SK-N-SH treated with all-trans-retinoic acid at 6 μM for 48 hours (cell line): ENCODE measurements at regions not wholly inside any gene's neighbourhood (a gene's known extent, or its start where the extent isn't known, plus 50 kb on each side); places are given as distances from the start of the nearest gene placed in this dataset.

ENCODE experiments used
- ATAC-seq: fragments of 200-7000 bp; cut with Tn5 transposase; 3 replicates; pipeline ENCODE4 v1.9.1; 2020; ENCODE audit warnings: mild to moderate bottlenecking, moderate library complexity
- ARNTL ChIP-seq: fragments of 450-650 bp; formaldehyde crosslinking; IDR thresholded peaks from 2 replicates; pipeline ENCODE4 v1.5.0; 2020; ENCODE audit warnings: low read depth, mild to moderate bottlenecking, moderate library complexity, borderline replicate concordance
- CSDC2 ChIP-seq: fragments of 250-450 bp; sonication (Bioruptor Pico); IDR thresholded peaks from 2 replicates; pipeline ENCODE4 v1.5.0; 2020; ENCODE audit warnings: mild to moderate bottlenecking, moderate library complexity
- ESRRG ChIP-seq: fragments of 250-450 bp; sonication (Bioruptor Pico); IDR thresholded peaks from 2 replicates; pipeline ENCODE4 v1.6.1; 2021; ENCODE audit warnings: mild to moderate bottlenecking
- GLIS3 ChIP-seq: fragments of 250-450 bp; sonication (Bioruptor Pico); IDR thresholded peaks from 2 replicates; pipeline ENCODE4 v1.5.0; 2020; ENCODE audit warnings: mild to moderate bottlenecking, moderate library complexity
- ISL1 ChIP-seq: fragments of 250-450 bp; sonication (Bioruptor Pico); IDR thresholded peaks from 2 replicates; pipeline ENCODE4 v2.1.2; 2022; ENCODE audit warnings: mild to moderate bottlenecking, moderate library complexity
- PATZ1 ChIP-seq: fragments of 250-450 bp; sonication (Bioruptor Pico); IDR thresholded peaks from 2 replicates; pipeline ENCODE4 v1.8.0; 2020; ENCODE audit warnings: mild to moderate bottlenecking, moderate library complexity, borderline replicate concordance
- POU6F1 ChIP-seq: fragments of 250-450 bp; sonication (Bioruptor Pico); IDR thresholded peaks from 2 replicates; pipeline ENCODE4 v1.8.0; 2021; ENCODE audit warnings: low read depth, mild to moderate bottlenecking, moderate library complexity, borderline replicate concordance
- PPARA ChIP-seq: fragments of 250-450 bp; sonication (Bioruptor Pico); IDR thresholded peaks from 2 replicates; pipeline ENCODE4 v1.5.0; 2020; ENCODE audit warnings: mild to moderate bottlenecking, borderline replicate concordance
- RARB ChIP-seq: fragments of 250-450 bp; sonication (Bioruptor Pico); IDR thresholded peaks from 2 replicates; pipeline ENCODE4 v1.8.0; 2021; ENCODE audit warnings: mild to moderate bottlenecking, moderate library complexity
- SNAI2 ChIP-seq: fragments of 250-450 bp; sonication (Bioruptor Pico); IDR thresholded peaks from 2 replicates; pipeline ENCODE4 v1.5.0; 2020; ENCODE audit warnings: mild to moderate bottlenecking, moderate library complexity
- TCF4 ChIP-seq: fragments of 250-450 bp; sonication (Bioruptor Pico); IDR thresholded peaks from 2 replicates; pipeline ENCODE4 v1.8.0; 2021; ENCODE audit warnings: mild to moderate bottlenecking, moderate library complexity, borderline replicate concordance
- TOX ChIP-seq: fragments of 250-450 bp; sonication (Bioruptor Pico); IDR thresholded peaks from 2 replicates; pipeline ENCODE4 v1.8.0; 2021; ENCODE audit warnings: mild to moderate bottlenecking, moderate library complexity, borderline replicate concordance
- ZC3H10 ChIP-seq: fragments of 250-450 bp; sonication (Bioruptor Pico); IDR thresholded peaks from 2 replicates; pipeline ENCODE4 v1.5.1; 2021; ENCODE audit warnings: mild to moderate bottlenecking, moderate library complexity
- ZFP30 ChIP-seq: fragments of 450-650 bp; formaldehyde crosslinking; IDR thresholded peaks from 2 replicates; pipeline ENCODE4 v1.5.0; 2022; ENCODE audit warnings: mild to moderate bottlenecking, moderate library complexity
- ZNF565 ChIP-seq: fragments of 450-650 bp; formaldehyde crosslinking; conservative IDR thresholded peaks from 2 replicates; pipeline ENCODE4 v1.5.0; 2020; ENCODE audit warnings: low read depth, mild to moderate bottlenecking, moderate library complexity
- ZNF70 ChIP-seq: fragments of 450-650 bp; formaldehyde crosslinking; IDR thresholded peaks from 2 replicates; pipeline ENCODE4 v1.5.0; 2020; ENCODE audit warnings: mild to moderate bottlenecking, moderate library complexity
- ZNF8 ChIP-seq: fragments of 450-650 bp; formaldehyde crosslinking; IDR thresholded peaks from 2 replicates; pipeline ENCODE4 v1.5.0; 2020; ENCODE audit warnings: mild to moderate bottlenecking, moderate library complexity
- TF ChIP-seq, protein P1 (sequence below): fragments of 250-450 bp; sonication (Bioruptor Pico); IDR thresholded peaks from 2 replicates; pipeline ENCODE4 v1.5.0; 2020; ENCODE audit warnings: mild to moderate bottlenecking, moderate library complexity
- TF ChIP-seq, protein P2 (sequence below): fragments of 250-450 bp; sonication (Bioruptor Pico); IDR thresholded peaks from 2 replicates; pipeline ENCODE4 v1.5.1; 2021; ENCODE audit warnings: mild to moderate bottlenecking, moderate library complexity
- TF ChIP-seq, protein P3 (sequence below): fragments of 250-450 bp; sonication (Bioruptor Pico); IDR thresholded peaks from 2 replicates; pipeline ENCODE4 v1.5.1; 2020; ENCODE audit warnings: low read depth, mild to moderate bottlenecking, moderate library complexity

- no peak for ATAC-seq
- no peak for TF ChIP-seq ZNF8
- no peak for TF ChIP-seq TCF4
- TF ChIP-seq, protein P1, sequence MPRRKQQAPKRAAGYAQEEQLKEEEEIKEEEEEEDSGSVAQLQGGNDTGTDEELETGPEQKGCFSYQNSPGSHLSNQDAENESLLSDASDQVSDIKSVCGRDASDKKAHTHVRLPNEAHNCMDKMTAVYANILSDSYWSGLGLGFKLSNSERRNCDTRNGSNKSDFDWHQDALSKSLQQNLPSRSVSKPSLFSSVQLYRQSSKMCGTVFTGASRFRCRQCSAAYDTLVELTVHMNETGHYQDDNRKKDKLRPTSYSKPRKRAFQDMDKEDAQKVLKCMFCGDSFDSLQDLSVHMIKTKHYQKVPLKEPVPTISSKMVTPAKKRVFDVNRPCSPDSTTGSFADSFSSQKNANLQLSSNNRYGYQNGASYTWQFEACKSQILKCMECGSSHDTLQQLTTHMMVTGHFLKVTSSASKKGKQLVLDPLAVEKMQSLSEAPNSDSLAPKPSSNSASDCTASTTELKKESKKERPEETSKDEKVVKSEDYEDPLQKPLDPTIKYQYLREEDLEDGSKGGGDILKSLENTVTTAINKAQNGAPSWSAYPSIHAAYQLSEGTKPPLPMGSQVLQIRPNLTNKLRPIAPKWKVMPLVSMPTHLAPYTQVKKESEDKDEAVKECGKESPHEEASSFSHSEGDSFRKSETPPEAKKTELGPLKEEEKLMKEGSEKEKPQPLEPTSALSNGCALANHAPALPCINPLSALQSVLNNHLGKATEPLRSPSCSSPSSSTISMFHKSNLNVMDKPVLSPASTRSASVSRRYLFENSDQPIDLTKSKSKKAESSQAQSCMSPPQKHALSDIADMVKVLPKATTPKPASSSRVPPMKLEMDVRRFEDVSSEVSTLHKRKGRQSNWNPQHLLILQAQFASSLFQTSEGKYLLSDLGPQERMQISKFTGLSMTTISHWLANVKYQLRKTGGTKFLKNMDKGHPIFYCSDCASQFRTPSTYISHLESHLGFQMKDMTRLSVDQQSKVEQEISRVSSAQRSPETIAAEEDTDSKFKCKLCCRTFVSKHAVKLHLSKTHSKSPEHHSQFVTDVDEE: no peak
- TF ChIP-seq ISL1 (CRISPR knock-in tag): no peak
- TF ChIP-seq, protein P2, sequence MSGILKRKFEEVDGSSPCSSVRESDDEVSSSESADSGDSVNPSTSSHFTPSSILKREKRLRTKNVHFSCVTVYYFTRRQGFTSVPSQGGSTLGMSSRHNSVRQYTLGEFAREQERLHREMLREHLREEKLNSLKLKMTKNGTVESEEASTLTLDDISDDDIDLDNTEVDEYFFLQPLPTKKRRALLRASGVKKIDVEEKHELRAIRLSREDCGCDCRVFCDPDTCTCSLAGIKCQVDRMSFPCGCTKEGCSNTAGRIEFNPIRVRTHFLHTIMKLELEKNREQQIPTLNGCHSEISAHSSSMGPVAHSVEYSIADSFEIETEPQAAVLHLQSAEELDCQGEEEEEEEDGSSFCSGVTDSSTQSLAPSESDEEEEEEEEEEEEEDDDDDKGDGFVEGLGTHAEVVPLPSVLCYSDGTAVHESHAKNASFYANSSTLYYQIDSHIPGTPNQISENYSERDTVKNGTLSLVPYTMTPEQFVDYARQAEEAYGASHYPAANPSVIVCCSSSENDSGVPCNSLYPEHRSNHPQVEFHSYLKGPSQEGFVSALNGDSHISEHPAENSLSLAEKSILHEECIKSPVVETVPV (CRISPR knock-in tag): no peak
- TF ChIP-seq CSDC2 (CRISPR knock-in tag): no peak
- TF ChIP-seq POU6F1: no peak
- TF ChIP-seq RARB: no peak
- TF ChIP-seq, protein P3, sequence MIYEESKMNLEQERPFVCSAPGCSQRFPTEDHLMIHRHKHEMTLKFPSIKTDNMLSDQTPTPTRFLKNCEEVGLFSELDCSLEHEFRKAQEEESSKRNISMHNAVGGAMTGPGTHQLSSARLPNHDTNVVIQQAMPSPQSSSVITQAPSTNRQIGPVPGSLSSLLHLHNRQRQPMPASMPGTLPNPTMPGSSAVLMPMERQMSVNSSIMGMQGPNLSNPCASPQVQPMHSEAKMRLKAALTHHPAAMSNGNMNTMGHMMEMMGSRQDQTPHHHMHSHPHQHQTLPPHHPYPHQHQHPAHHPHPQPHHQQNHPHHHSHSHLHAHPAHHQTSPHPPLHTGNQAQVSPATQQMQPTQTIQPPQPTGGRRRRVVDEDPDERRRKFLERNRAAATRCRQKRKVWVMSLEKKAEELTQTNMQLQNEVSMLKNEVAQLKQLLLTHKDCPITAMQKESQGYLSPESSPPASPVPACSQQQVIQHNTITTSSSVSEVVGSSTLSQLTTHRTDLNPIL (CRISPR knock-in tag): no peak
- TF ChIP-seq ZNF565 (CRISPR knock-in tag): no peak
- no peak for TF ChIP-seq ESRRG (CRISPR knock-in tag)
- TF ChIP-seq GLIS3 (CRISPR knock-in tag): no peak
- no peak for TF ChIP-seq PATZ1 (CRISPR knock-in tag)
- no peak for TF ChIP-seq ZFP30
Measured at GRCh38 chr1:37152491-37152890, 118.2 kb upstream of the GRIK3 start.

DNA sequence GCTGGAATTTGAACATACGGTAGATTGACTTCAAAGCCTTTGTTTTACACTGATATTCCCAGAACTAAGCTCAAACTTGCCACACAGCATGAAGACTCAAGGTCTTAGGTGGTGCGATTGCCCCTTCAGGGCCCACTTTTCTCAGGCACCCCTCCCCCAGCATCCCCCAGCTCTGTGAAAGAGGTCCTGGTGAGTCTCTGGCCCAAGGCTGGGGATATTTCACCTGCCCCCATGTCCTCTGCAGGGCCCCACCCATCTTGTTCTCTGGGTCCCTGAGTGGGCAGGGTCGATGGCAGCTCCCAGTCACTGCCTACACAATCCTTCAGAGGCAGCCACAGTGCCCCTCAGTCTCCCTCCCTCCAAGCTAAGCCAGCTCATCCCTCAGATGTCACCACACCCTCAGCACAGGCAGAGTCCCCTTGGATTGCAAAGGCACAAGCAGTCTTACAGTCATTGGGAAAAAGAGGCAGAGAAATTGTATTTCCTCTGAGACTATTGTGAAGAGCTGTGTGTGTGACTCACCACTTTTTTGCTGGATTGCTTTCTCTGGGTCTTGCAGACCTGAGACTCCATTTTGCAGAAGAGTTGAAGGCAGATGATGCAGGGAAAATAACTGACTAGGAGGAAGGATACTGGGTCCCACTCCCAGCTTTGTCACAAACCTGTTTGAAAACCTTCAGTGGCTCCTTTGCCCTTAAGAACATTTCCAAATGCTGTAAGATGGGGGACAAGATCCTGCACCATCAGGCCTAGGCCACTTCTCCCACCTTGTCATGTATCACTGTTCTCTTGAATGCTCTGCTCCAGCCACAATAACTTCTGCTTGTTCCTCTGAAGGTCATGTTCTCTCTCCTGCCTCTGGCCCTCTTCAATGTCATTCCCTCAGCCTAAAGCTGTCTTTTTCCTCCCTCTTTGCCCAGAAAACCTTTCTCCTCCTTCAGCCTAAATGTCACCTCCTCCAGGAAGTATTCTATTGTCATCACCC is 119.1 kb upstream of the GRIK3 start:
- no peak for ATAC-seq
- TF ChIP-seq ARNTL (CRISPR knock-in tag) (no peak), ZNF8 (no peak), ZC3H10 (no peak), CSDC2 (CRISPR knock-in tag) (no peak), PATZ1 (CRISPR knock-in tag) (no peak), ZNF70 (CRISPR knock-in tag) (no peak), TOX (CRISPR knock-in tag) (no peak), SNAI2 (CRISPR knock-in tag) (no peak), RARB (no peak), PPARA (CRISPR knock-in tag) (no peak), POU6F1 (no peak)
- TF ChIP-seq, protein P2 (CRISPR knock-in tag): no peak
- TF ChIP-seq, protein P1: no peak
